Caco-2 (cell line): ENCODE measurements at regions not wholly inside any gene's neighbourhood (a gene's known extent, or its start where the extent isn't known, plus 50 kb on each side); places are given as distances from the start of the nearest gene placed in this dataset.

Experiments used
- BruUV-seq: library from RNA; stranded (reverse); fragments of 400-500 nt; replicated peaks from 2 replicates; lab custom pipeline; 2021; lab: Mats Ljungman, UMichigan
- CTCF ChIA-PET: fragments of 300-600 bp; sonication (Branson Sonifier 250); formaldehyde crosslinking; loops from one replicate; lab custom pipeline; 2022; ENCODE audit warnings: antibody characterized with exemption; lab: Charles Lee
- POLR2A ChIA-PET: fragments of 300-600 bp; sonication (Branson Sonifier 250); formaldehyde crosslinking; loops from one replicate; lab custom pipeline; 2022; ENCODE audit warnings: antibody characterized with exemption; lab: Charles Lee
- DNase-seq, 2 experiments: peaks; one replicate each; pipeline versions ENCODE4 v3.0.0 to v3.0.0-alpha.2; 2020 to 2022
- H3K27me3 ChIP-seq: replicated peaks from 2 replicates; pipeline ENCODE4 v1.6.0; 2011; ENCODE audit warnings: low read length; ENCODE audit not compliant: control insufficient read depth, insufficient read depth
- H3K36me3 ChIP-seq: 2 replicates; pipeline ENCODE4 v1.5.1; 2011; ENCODE audit warnings: low read length; ENCODE audit not compliant: control insufficient read depth, insufficient read depth
- H3K4me1 ChIP-seq: fragments of 250-450 bp; sonication (Bioruptor Pico); 2 replicates; pipeline ENCODE4 v1.5.1; 2020; ENCODE audit warnings: mild to moderate bottlenecking
- H3K4me3 ChIP-seq: 2 replicates; pipeline ENCODE4 v1.5.1; 2011; ENCODE audit warnings: low read depth, mild to moderate bottlenecking, control low read depth, low read length
- H3K9me3 ChIP-seq: fragments of 250-450 bp; sonication (Bioruptor Pico); 2 replicates; pipeline ENCODE4 v1.5.1; 2020; ENCODE audit warnings: mild to moderate bottlenecking, moderate library complexity
- H3K27ac Mint-ChIP-seq: one replicate; pipeline ENCODE4 v1.8.0; 2022; ENCODE audit warnings: mixed read lengths; ENCODE audit not compliant: unreplicated experiment
- H3K27me3 Mint-ChIP-seq: one replicate; pipeline ENCODE4 v1.8.0; 2022; ENCODE audit warnings: mixed read lengths; ENCODE audit not compliant: insufficient read depth, unreplicated experiment
- H3K36me3 Mint-ChIP-seq: one replicate; pipeline ENCODE4 v1.8.0; 2022; ENCODE audit warnings: mild to moderate bottlenecking, mixed read lengths; ENCODE audit not compliant: insufficient read depth, unreplicated experiment
- H3K4me1 Mint-ChIP-seq: one replicate; pipeline ENCODE4 v1.8.0; 2022; ENCODE audit warnings: low read depth, mixed read lengths; ENCODE audit not compliant: unreplicated experiment
- H3K4me3 Mint-ChIP-seq: one replicate; pipeline ENCODE4 v1.8.0; 2022; ENCODE audit warnings: mild to moderate bottlenecking, moderate library complexity, mixed read lengths; ENCODE audit not compliant: unreplicated experiment
- H3K9me3 Mint-ChIP-seq: one replicate; pipeline ENCODE4 v1.8.0; 2022; ENCODE audit warnings: mixed read lengths; ENCODE audit not compliant: unreplicated experiment
- intact Hi-C: fragments of 100-400 bp; cut with micrococcal nuclease; formaldehyde crosslinking; loops from one replicate; pipeline ENCODE4 v1.10.0; 2022; ENCODE audit not compliant: unreplicated experiment
- TF ChIP-seq, protein P1 (sequence below), 2 experiments: fragments of 200-600 bp in 1 of 2; IDR thresholded peaks; 1 replicate in 1 of 2; 2 replicates in 1 of 2; pipeline versions ENCODE4 v1.5.1 to v1.8.0; 2011 to 2022; ENCODE audit warnings: antibody characterized with exemption in 1 of 2, control low read depth in 1 of 2, inconsistent platforms in 1 of 2, low read depth in 1 of 2, low read length in 1 of 2, mild to moderate bottlenecking in 1 of 2, moderate library complexity in 1 of 2; ENCODE audit not compliant: insufficient read depth in 1 of 2, severe bottlenecking in 1 of 2, unreplicated experiment in 1 of 2

DNA sequence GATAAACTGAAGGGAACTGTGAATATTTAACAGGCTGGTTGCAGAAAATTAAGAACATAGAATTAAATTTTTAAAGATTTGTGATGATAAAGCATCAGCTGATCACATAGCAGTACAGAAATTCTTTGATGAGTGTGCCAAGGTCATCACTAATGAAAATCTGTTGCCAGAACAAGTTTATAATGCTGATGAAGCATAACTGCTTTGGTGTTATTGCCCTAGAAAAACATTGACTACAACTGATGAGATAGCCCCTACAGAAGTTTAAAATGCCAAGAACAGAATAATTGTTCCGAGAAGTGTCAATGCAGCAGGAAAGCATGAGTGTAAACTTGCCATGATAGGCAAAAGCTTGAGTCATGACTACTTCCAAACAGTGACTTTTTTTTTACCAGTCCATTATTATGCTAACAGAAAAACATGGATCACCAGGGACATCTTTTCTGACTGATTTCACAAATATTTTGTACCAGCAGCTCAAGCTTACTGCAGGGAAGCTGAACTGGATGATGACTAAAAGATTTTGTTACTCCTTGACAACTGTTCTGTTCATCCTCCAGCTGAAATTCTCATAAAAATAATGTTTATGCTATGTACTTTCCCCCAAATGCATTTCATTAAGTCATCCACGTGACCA is 1136.6 kb downstream of the FAT4 start:
- H3K36me3 Mint-ChIP-seq = no peaks in the 10 kb centered on the region
- H3K27me3 ChIP-seq = no peaks in the 10 kb centered on the region
- H3K4me1 ChIP-seq = no peaks in the 10 kb centered on the region
- CTCF ChIA-PET = no interaction called here
- no peaks in the 10 kb centered on the region for H3K27me3 Mint-ChIP-seq
- no TSS peak for BruUV-seq
- no peak overlapping the region for H3K27ac Mint-ChIP-seq
- H3K9me3 ChIP-seq = no peaks in the 10 kb centered on the region
- POLR2A ChIA-PET = no interaction called here
- H3K4me1 Mint-ChIP-seq = peaks cover 4% of the 10 kb centered on the region
- DNase-seq = no peak
- no peaks in the 10 kb centered on the region for H3K36me3 ChIP-seq
- intact Hi-C loops = no loop called here
- H3K4me3 Mint-ChIP-seq = no peak overlapping the region
- TF ChIP-seq, protein P1, sequence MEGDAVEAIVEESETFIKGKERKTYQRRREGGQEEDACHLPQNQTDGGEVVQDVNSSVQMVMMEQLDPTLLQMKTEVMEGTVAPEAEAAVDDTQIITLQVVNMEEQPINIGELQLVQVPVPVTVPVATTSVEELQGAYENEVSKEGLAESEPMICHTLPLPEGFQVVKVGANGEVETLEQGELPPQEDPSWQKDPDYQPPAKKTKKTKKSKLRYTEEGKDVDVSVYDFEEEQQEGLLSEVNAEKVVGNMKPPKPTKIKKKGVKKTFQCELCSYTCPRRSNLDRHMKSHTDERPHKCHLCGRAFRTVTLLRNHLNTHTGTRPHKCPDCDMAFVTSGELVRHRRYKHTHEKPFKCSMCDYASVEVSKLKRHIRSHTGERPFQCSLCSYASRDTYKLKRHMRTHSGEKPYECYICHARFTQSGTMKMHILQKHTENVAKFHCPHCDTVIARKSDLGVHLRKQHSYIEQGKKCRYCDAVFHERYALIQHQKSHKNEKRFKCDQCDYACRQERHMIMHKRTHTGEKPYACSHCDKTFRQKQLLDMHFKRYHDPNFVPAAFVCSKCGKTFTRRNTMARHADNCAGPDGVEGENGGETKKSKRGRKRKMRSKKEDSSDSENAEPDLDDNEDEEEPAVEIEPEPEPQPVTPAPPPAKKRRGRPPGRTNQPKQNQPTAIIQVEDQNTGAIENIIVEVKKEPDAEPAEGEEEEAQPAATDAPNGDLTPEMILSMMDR (IDR thresholded peaks at IDR 0.05; ENCODE audit: insufficient read depth in 1 of 2, low read depth in 1 of 2, low read length in 1 of 2, severe bottlenecking in 1 of 2, unreplicated experiment in 1 of 2) = no peak
- H3K9me3 Mint-ChIP-seq = no peaks in the 10 kb centered on the region
- no peak overlapping the region for H3K4me3 ChIP-seq

DNA sequence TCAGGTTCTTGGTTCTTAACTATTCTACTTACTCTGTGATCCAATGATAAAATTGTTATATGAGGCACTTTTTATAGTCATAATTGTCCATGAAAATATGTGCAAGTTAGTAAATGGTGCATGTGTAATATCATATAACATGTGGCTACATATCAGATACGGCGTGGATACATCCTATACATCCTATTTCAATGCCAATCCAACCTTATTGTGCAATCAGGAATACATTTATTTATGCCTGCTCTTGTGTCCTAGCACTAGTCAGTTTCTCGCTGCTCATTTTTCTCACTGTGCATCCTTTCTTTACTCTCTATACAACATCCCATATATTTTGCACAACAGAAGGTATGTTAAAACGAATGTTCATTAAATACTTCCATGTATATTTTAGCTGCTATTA is 1141.1 kb downstream of the FAT4 start:
- Mint-ChIP-seq H3K4me3 (no peak overlapping the region), H3K4me1 (peaks cover 4% of the 10 kb centered on the region), H3K27ac (no peak overlapping the region), H3K27me3 (no peaks in the 10 kb centered on the region), H3K9me3 (no peaks in the 10 kb centered on the region), H3K36me3 (no peaks in the 10 kb centered on the region)
- intact Hi-C loops = no loop called here
- no peaks in the 10 kb centered on the region for H3K36me3 ChIP-seq
- no peak for DNase-seq
- TF ChIP-seq, protein P1 (IDR thresholded peaks at IDR 0.05; ENCODE audit: insufficient read depth in 1 of 2, low read depth in 1 of 2, low read length in 1 of 2, severe bottlenecking in 1 of 2, unreplicated experiment in 1 of 2) = no peak
- POLR2A ChIA-PET = no interaction called here
- BruUV-seq = no TSS peak
- H3K9me3 ChIP-seq = no peaks in the 10 kb centered on the region
- CTCF ChIA-PET = no interaction called here
- H3K4me3 ChIP-seq = no peak overlapping the region
- no peaks in the 10 kb centered on the region for H3K4me1 ChIP-seq
- no peaks in the 10 kb centered on the region for H3K27me3 ChIP-seq

DNA sequence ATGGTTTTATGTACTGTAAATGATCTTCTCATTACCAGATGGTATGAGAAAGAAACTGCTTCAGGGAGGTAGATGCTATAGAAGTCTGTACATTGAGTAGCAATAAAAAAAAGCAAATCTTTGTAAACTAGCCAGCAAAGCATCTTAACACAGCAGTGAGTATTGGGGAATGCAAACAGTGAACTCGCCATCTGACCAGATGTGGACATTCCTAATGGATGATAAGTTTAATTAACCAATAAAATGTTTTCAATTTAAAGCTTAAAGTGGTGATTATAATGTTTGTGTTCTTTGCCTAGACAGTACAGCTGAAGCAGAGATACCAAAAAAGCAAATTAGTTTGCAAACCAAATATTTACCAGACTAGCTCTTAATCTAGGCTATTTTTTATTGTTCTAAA is 1144.2 kb downstream of the FAT4 start:
- no TSS peak for BruUV-seq
- ChIA-PET CTCF (no interaction called here), POLR2A (no interaction called here)

More for the DNA sequence above, 1144.2 kb downstream of the FAT4 start:
- H3K27me3 ChIP-seq = no peaks in the 10 kb centered on the region
- H3K9me3 Mint-ChIP-seq = no peaks in the 10 kb centered on the region
- TF ChIP-seq, protein P1 (IDR thresholded peaks at IDR 0.05; ENCODE audit: insufficient read depth in 1 of 2, low read depth in 1 of 2, low read length in 1 of 2, severe bottlenecking in 1 of 2, unreplicated experiment in 1 of 2) = no peak
- H3K27ac Mint-ChIP-seq = no peak overlapping the region
- H3K4me1 ChIP-seq = no peaks in the 10 kb centered on the region
- no peaks in the 10 kb centered on the region for H3K9me3 ChIP-seq
- no peak overlapping the region for H3K4me3 ChIP-seq
- no peaks in the 10 kb centered on the region for H3K27me3 Mint-ChIP-seq
- H3K4me3 Mint-ChIP-seq = no peak overlapping the region
- DNase-seq = no peak
- H3K36me3 ChIP-seq = no peaks in the 10 kb centered on the region
- no peaks in the 10 kb centered on the region for H3K4me1 Mint-ChIP-seq
- intact Hi-C loops = no loop called here
- no peaks in the 10 kb centered on the region for H3K36me3 Mint-ChIP-seq
